Lower lobe of right lung (tissue), 2 donors: ENCODE measurements at regions not wholly inside any gene's neighbourhood (a gene's known extent, or its start where the extent isn't known, plus 50 kb on each side); places are given as distances from the start of the nearest gene placed in this dataset.

Experiments used
- ATAC-seq, 2 donors: fragments of 200-7000 bp; cut with Tn5 transposase; one replicate each; pipeline ENCODE4 v1.9.1; 2020 to 2022; ENCODE audit warnings: mild to moderate bottlenecking in 2 of 2, moderate library complexity in 2 of 2
- DNase-seq: peaks from one replicate; pipeline ENCODE4 v3.0.0-alpha.2; 2020
- H3K27ac ChIP-seq: fragments of 200-600 bp; one replicate; pipeline ENCODE4 v1.8.0; 2022
- H3K27me3 ChIP-seq: fragments of 200-600 bp; one replicate; pipeline ENCODE4 v1.8.0; 2022; ENCODE audit warnings: low read depth
- H3K36me3 ChIP-seq: fragments of 200-600 bp; one replicate; pipeline ENCODE4 v1.8.0; 2022; ENCODE audit warnings: mild to moderate bottlenecking
- H3K4me1 ChIP-seq: fragments of 200-600 bp; one replicate; pipeline ENCODE4 v1.8.0; 2022
- H3K4me3 ChIP-seq: fragments of 200-600 bp; one replicate; pipeline ENCODE4 v1.8.0; 2022; ENCODE audit warnings: mild to moderate bottlenecking
- H3K9me3 ChIP-seq: fragments of 200-600 bp; one replicate; pipeline ENCODE4 v1.8.0; 2022
- CTCF ChIP-seq: fragments of 200-600 bp; IDR thresholded peaks from one replicate; pipeline ENCODE4 v1.8.0; 2022; ENCODE audit warnings: antibody characterized with exemption, mild to moderate bottlenecking
- intact Hi-C: fragments of 100-400 bp; cut with DNase I; formaldehyde crosslinking; loops from one replicate; pipeline ENCODE4 v1.11.0; 2022
- donor health status: DM: no; HTN: yes; CAD: no; lungs with severe emphysema.

DNA sequence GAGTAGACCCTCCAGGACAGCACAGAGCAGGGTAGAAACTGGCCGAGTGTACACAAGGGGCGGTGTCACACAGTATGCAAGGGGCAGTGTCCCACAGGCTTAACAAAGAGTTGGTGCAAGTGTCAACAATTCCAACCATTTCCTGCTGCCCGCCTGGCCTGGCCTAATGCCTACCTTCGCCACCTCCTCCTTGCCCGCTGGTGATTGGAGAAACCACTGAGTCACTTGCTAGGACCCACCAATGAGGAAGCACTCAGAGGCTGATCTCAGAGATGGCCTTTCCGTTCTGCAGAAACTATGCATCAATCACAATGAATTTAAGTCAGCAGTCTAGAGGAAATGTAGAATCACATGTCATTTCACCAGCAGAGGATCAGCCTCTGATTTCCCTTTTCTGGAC is 263.3 kb upstream of the PKDCC start:
- DNase-seq (no peak), ATAC-seq (peak in 1 of 2 donors; percentile 42)
- Histone ChIP-seq H3K27me3 (peaks cover 4% of the 10 kb centered on the region), H3K9me3 (no peaks in the 10 kb centered on the region), H3K4me3 (no peak overlapping the region), H3K4me1 (no peaks in the 10 kb centered on the region), H3K27ac (no peak overlapping the region), H3K36me3 (no peaks in the 10 kb centered on the region)
- TF ChIP-seq CTCF, result no peak
- intact Hi-C loops, result no loop called here

- H3K9me3 ChIP-seq, result no peaks in the 10 kb centered on the region
- H3K36me3 ChIP-seq, result no peaks in the 10 kb centered on the region
- H3K4me3 ChIP-seq, result no peak overlapping the region
- no peak for TF ChIP-seq CTCF
- H3K27me3 ChIP-seq, result peaks cover 4% of the 10 kb centered on the region
- intact Hi-C loops, result no loop called here
- H3K4me1 ChIP-seq, result no peaks in the 10 kb centered on the region
- ATAC-seq (no peak), DNase-seq (no peak)
- H3K27ac ChIP-seq, result no peak overlapping the region
Observed at GRCh38 chr2:41785251-41786022, 262.4 kb upstream of the PKDCC start.

- DNase-seq, result no peak
- Histone ChIP-seq H3K27me3 (no peaks in the 10 kb centered on the region), H3K27ac (no peak overlapping the region), H3K36me3 (no peaks in the 10 kb centered on the region), H3K4me1 (no peaks in the 10 kb centered on the region), H3K9me3 (no peaks in the 10 kb centered on the region), H3K4me3 (no peak overlapping the region)
- no peak for ATAC-seq
- TF ChIP-seq CTCF, result no peak
- intact Hi-C loops, result no loop called here
Observed at GRCh38 chr2:41791523-41791922, 256.3 kb upstream of the PKDCC start.

DNA sequence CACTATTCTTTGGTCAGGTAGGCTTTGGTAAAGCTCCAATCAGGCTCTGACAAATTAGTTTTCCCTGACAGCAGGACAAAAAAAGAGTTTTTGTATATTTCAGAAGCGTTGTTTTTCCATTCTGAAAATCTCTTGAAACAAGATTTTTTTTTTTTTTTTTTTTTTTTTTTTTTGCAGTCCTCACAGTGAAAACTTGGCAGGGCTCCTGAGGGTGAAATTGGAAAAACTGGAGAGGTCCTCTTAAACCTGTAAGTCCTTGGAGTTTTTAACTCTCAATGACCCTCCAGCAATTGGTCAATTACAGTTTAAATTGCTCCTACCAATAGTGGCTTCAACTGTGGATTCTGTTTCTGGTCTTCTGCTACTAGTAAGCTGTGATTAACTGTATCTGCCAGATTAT is 244.5 kb upstream of the PKDCC start:
- ATAC-seq (no peak), DNase-seq (no peak)
- H3K36me3 ChIP-seq, result no peaks in the 10 kb centered on the region
- H3K4me3 ChIP-seq, result no peak overlapping the region
- H3K4me1 ChIP-seq, result no peaks in the 10 kb centered on the region
- H3K27me3 ChIP-seq, result no peaks in the 10 kb centered on the region
- no peak overlapping the region for H3K27ac ChIP-seq
- no peak for TF ChIP-seq CTCF
- intact Hi-C loops, result no loop called here
- H3K9me3 ChIP-seq, result no peaks in the 10 kb centered on the region

- Histone ChIP-seq H3K27ac (no peak overlapping the region), H3K4me3 (no peak overlapping the region), H3K9me3 (no peaks in the 10 kb centered on the region), H3K36me3 (no peaks in the 10 kb centered on the region), H3K4me1 (no peaks in the 10 kb centered on the region), H3K27me3 (no peaks in the 10 kb centered on the region)
- intact Hi-C loops, result no loop called here
- no peak for DNase-seq
- no peak for TF ChIP-seq CTCF
- ATAC-seq, result no peak
Observed at GRCh38 chr2:41806286-41806685, 241.5 kb upstream of the PKDCC start.
